ENCODE measurements at regions not wholly inside any gene's neighbourhood (a gene's known extent, or its start where the extent isn't known, plus 50 kb on each side); places are given as distances from the start of the nearest gene placed in this dataset.
"Not testable (repeated sequence)": the region's sequence is repeated elsewhere in the genome, so short reads cannot be mapped to it uniquely, and the experiment has no call there.

DNA sequence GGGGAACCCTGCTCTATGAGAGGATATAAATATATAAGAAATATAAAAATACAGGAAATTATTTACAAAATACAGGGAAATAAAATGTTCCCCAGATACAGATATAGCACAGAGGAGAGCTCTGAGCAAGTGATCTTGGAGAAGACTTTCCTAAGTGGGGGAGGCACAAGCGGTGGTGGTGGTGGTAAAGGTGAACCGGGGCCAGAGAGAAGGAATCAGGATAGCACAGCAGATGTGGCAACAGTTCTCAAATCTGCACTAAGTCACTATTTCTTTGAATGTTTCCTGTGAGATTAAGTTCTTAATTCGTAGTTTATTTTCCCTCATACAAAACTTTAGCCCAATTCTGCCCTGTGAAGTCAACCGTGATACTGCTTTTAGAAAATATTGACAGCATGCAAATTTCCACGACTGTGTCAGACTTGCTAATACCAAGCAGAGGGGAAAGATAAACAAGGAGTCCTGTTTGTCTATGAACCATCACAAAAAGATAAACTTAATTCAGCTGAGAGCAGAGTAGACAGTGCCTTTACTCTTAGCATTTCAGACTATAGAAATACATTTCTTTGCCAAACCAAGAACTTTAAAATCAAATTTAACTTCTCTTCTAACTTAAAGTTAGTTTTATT, 237.5 kb upstream of the POGK start:
- no peaks in the 10 kb centered on the region for H3K36me3 ChIP-seq
- H3K27ac ChIP-seq: no peak overlapping the region
- no peak for ATAC-seq
- WGBS, 2 donors: 62 to 73% methylated on average over 5 of the region's 5 CpGs
- DNase-seq: no peak
- H3K4me1 ChIP-seq: peaks cover 0 to 10% (median 0%) of the 10 kb centered on the region in 9 donors
- H3K9me3 ChIP-seq: peaks cover 0 to 8% (median 0%) of the 10 kb centered on the region in 11 donors
- H3K4me3 ChIP-seq: no peak overlapping the region
- H3K27me3 ChIP-seq: no peaks in the 10 kb centered on the region
- TF ChIP-seq, protein P1, sequence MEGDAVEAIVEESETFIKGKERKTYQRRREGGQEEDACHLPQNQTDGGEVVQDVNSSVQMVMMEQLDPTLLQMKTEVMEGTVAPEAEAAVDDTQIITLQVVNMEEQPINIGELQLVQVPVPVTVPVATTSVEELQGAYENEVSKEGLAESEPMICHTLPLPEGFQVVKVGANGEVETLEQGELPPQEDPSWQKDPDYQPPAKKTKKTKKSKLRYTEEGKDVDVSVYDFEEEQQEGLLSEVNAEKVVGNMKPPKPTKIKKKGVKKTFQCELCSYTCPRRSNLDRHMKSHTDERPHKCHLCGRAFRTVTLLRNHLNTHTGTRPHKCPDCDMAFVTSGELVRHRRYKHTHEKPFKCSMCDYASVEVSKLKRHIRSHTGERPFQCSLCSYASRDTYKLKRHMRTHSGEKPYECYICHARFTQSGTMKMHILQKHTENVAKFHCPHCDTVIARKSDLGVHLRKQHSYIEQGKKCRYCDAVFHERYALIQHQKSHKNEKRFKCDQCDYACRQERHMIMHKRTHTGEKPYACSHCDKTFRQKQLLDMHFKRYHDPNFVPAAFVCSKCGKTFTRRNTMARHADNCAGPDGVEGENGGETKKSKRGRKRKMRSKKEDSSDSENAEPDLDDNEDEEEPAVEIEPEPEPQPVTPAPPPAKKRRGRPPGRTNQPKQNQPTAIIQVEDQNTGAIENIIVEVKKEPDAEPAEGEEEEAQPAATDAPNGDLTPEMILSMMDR (IDR thresholded peaks at IDR 0.05): no peak
- intact Hi-C loops (cut with DNase I): no loop called here

DNA sequence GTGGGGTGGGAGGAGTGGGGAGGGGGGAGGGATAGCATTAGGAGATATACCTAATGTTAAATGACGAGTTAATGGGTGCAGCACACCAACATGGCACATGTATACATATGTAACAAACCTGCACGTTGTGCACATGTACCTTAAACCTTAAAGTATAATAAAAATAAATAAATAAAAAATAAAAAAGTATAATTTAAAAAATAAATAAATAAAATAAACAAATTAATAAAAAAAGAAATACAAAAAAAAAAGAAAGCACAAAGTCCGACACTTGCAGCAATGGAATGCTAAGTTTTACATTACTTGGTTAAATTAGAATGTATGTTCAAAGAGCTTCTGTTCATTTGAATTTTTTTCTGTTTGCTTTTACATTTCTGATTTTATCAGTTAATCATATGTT, 236.5 kb upstream of the POGK start:
- ATAC-seq; H3K4me3 ChIP-seq; DNase-seq; H3K27me3 ChIP-seq; H3K36me3 ChIP-seq; intact Hi-C loops (cut with DNase I); H3K9me3 ChIP-seq; H3K27ac ChIP-seq: not testable (repeated sequence)
- peaks cover 0 to 10% (median 0%) of the 10 kb centered on the region in 9 donors for H3K4me1 ChIP-seq
- 83 to 86% methylated on average over 3 of the region's 3 CpGs for WGBS, 2 donors

- Histone ChIP-seq H3K9me3 (peaks cover 0 to 8% (median 0%) of the 10 kb centered on the region in 11 donors), H3K27me3 (no peaks in the 10 kb centered on the region), H3K27ac (no peak overlapping the region), H3K4me3 (no peak overlapping the region), H3K4me1 (peaks cover 0 to 10% (median 0%) of the 10 kb centered on the region in 9 donors), H3K36me3 (no peaks in the 10 kb centered on the region)
- intact Hi-C loops (cut with DNase I): no loop called here
- ATAC-seq: no peak
- WGBS, 2 donors: 77 to 80% methylated on average over 5 of the region's 5 CpGs
- TF ChIP-seq, protein P1 (IDR thresholded peaks at IDR 0.05): no peak
- no peak for DNase-seq
Observed at GRCh38 chr1:166603296-166603695, 236.0 kb upstream of the POGK start.

DNA sequence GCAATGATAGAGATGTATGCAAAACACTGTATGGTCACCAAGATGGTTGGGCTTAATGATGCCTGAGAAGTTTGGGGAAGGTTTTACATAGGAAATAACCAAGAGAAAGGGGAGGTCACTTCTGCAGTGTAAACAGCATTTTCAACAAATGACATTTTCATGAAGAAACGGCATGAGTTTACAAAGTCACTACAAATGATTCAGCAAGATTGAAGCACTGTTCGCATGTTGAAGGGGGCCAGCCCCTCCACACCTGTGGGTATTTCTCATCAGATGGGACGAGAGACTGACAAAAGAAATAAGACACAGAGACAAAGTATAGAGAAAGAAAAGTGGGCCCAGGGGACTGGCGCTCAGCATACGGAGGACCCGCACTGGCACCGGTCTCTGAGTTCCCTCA, 234.1 kb upstream of the POGK start:
- Histone ChIP-seq H3K27me3 (no peaks in the 10 kb centered on the region), H3K4me3 (no peak overlapping the region), H3K9me3 (no peaks in the 10 kb centered on the region), H3K36me3 (no peaks in the 10 kb centered on the region), H3K4me1 (peaks cover 0 to 23% (median 0%) of the 10 kb centered on the region in 9 donors), H3K27ac (peak overlapping the region in 4 of 10 donors; percentile 22 to 56 (median 49))
- TF ChIP-seq, protein P1 (IDR thresholded peaks at IDR 0.05): no peak
- ATAC-seq: no peak
- WGBS, 2 donors: 49% methylated on average over 7 of the region's 7 CpGs
- intact Hi-C loops (cut with DNase I): no loop called here
- no peak for DNase-seq

- Histone ChIP-seq H3K4me1 (peaks cover 0 to 18% (median 0%) of the 10 kb centered on the region in 9 donors), H3K4me3 (no peak overlapping the region), H3K36me3 (no peaks in the 10 kb centered on the region), H3K27ac (no peak overlapping the region), H3K9me3 (no peaks in the 10 kb centered on the region), H3K27me3 (no peaks in the 10 kb centered on the region)
- no peak for ATAC-seq
- TF ChIP-seq, protein P1 (IDR thresholded peaks at IDR 0.05): no peak
- no peak for DNase-seq
- intact Hi-C loops (cut with DNase I): no loop called here
- WGBS, 2 donors: 53 to 59% methylated on average over 1 of the region's 1 CpG
Observed at GRCh38 chr1:166612886-166613285, 226.4 kb upstream of the POGK start.

Data from heart right ventricle (tissue), 16 donors.